ENCODE measurements at regions not wholly inside any gene's neighbourhood (a gene's known extent, or its start where the extent isn't known, plus 50 kb on each side); places are given as distances from the start of the nearest gene placed in this dataset.

GRCh38 chr13:20351281-20352022 lies 119.3 kb upstream of the GJB6 start:
- DNase-seq: peak; percentile 94

- no peak for DNase-seq
Measured at GRCh38 chr13:20350819-20351218, 118.7 kb upstream of the GJB6 start.

- DNase-seq: no peak
Measured at GRCh38 chr13:20350382-20350763, 118.3 kb upstream of the GJB6 start.

- no peak for DNase-seq
Measured at GRCh38 chr13:20349564-20350381, 117.7 kb upstream of the GJB6 start.

- no peak for DNase-seq
Measured at GRCh38 chr13:20348645-20349408, 116.7 kb upstream of the GJB6 start.

- no peak for DNase-seq
Measured at GRCh38 chr13:20348018-20348417, 115.9 kb upstream of the GJB6 start.

- DNase-seq: no peak
Measured at GRCh38 chr13:20344836-20345490, 112.8 kb upstream of the GJB6 start.

GRCh38 chr13:20342311-20342710 lies 110.2 kb upstream of the GJB6 start:
- no peak for DNase-seq

GRCh38 chr13:20340759-20341171 lies 108.6 kb upstream of the GJB6 start:
- DNase-seq: peak; percentile 13

GRCh38 chr13:20340136-20340758 lies 108.1 kb upstream of the GJB6 start:
- DNase-seq: no peak

GRCh38 chr13:20337884-20338551 lies 105.9 kb upstream of the GJB6 start:
- no peak for DNase-seq

GRCh38 chr13:20336761-20337160 lies 104.6 kb upstream of the GJB6 start:
- no peak for DNase-seq

GRCh38 chr13:20334309-20334708 lies 102.2 kb upstream of the GJB6 start:
- no peak for DNase-seq

GRCh38 chr13:20332361-20333096 lies 100.4 kb upstream of the GJB6 start:
- peak; percentile 22 for DNase-seq

GRCh38 chr13:20331949-20332348 lies 99.8 kb upstream of the GJB6 start:
- DNase-seq: no peak

- DNase-seq: no peak
Measured at GRCh38 chr13:20331419-20331818, 99.3 kb upstream of the GJB6 start.

- DNase-seq: no peak
Measured at GRCh38 chr13:20326809-20327208, 94.7 kb upstream of the GJB6 start.

- DNase-seq: no peak
Measured at GRCh38 chr13:20326276-20326675, 94.2 kb upstream of the GJB6 start.

GRCh38 chr13:20320885-20321284 lies 88.8 kb upstream of the GJB6 start:
- no peak for DNase-seq

GRCh38 chr13:20313896-20314295 lies 81.8 kb upstream of the GJB6 start:
- no peak for DNase-seq

- DNase-seq: no peak
Measured at GRCh38 chr13:20312292-20312691, 80.2 kb upstream of the GJB6 start.
